ENCODE measurements at regions not wholly inside any gene's neighbourhood (a gene's known extent, or its start where the extent isn't known, plus 50 kb on each side); places are given as distances from the start of the nearest gene placed in this dataset.

- in situ Hi-C loops (cut with MboI; ENCODE audit: low pct_unique_long_range_greater_than_20kb, low sequenced_read_pairs, unreplicated experiment) = no loop called here
- TF ChIP-seq, protein P1, sequence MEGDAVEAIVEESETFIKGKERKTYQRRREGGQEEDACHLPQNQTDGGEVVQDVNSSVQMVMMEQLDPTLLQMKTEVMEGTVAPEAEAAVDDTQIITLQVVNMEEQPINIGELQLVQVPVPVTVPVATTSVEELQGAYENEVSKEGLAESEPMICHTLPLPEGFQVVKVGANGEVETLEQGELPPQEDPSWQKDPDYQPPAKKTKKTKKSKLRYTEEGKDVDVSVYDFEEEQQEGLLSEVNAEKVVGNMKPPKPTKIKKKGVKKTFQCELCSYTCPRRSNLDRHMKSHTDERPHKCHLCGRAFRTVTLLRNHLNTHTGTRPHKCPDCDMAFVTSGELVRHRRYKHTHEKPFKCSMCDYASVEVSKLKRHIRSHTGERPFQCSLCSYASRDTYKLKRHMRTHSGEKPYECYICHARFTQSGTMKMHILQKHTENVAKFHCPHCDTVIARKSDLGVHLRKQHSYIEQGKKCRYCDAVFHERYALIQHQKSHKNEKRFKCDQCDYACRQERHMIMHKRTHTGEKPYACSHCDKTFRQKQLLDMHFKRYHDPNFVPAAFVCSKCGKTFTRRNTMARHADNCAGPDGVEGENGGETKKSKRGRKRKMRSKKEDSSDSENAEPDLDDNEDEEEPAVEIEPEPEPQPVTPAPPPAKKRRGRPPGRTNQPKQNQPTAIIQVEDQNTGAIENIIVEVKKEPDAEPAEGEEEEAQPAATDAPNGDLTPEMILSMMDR (IDR thresholded peaks at IDR 0.05; ENCODE audit: extremely low read depth, insufficient read depth, missing control alignments) = no peak
- DNase-seq (ENCODE audit: low spot score) = no peak
Observed at GRCh38 chr18:55663891-55664290, 75.9 kb upstream of the TCF4 start.

- no peak for DNase-seq (ENCODE audit: low spot score)
- in situ Hi-C loops (cut with MboI; ENCODE audit: low pct_unique_long_range_greater_than_20kb, low sequenced_read_pairs, unreplicated experiment) = no loop called here
- TF ChIP-seq, protein P1 (IDR thresholded peaks at IDR 0.05; ENCODE audit: extremely low read depth, insufficient read depth, missing control alignments) = no peak
Observed at GRCh38 chr18:55658598-55658997, 70.6 kb upstream of the TCF4 start.

- in situ Hi-C loops (cut with MboI; ENCODE audit: low pct_unique_long_range_greater_than_20kb, low sequenced_read_pairs, unreplicated experiment) = no loop called here
- DNase-seq (ENCODE audit: low spot score) = no peak
Observed at GRCh38 chr18:55657572-55658331, 69.8 kb upstream of the TCF4 start.

DNA sequence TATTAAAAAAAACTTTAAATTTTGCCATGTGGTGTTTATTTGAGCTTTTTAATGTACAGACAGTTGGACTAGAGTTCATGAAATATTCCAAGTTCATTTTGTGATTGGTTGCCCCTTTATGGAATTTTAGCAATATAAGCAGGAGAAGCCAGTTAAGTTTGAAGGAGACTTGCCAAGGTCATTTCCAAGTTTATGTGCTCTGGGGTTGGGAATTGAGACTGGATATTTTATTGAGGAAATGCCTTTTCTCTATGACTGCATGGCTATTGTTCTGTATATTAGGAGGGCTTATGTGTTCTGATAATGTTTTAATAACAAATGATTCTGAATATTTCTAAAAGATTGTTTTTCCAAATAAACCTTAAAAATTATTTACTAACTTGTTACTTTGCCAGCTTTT lies 67.0 kb upstream of the TCF4 start:
- in situ Hi-C loops (cut with MboI; ENCODE audit: low pct_unique_long_range_greater_than_20kb, low sequenced_read_pairs, unreplicated experiment) = no loop called here
- no peak for DNase-seq (ENCODE audit: low spot score)
- TF ChIP-seq, protein P1 (IDR thresholded peaks at IDR 0.05; ENCODE audit: extremely low read depth, insufficient read depth, missing control alignments) = no peak

More at GRCh38 chr18:55657572-55658331, 69.8 kb upstream of the TCF4 start:
- TF ChIP-seq, protein P1 (IDR thresholded peaks at IDR 0.05; ENCODE audit: extremely low read depth, insufficient read depth, missing control alignments) = no peak

GRCh38 chr18:55651236-55651635 lies 63.2 kb upstream of the TCF4 start:
- in situ Hi-C loops (cut with MboI; ENCODE audit: low pct_unique_long_range_greater_than_20kb, low sequenced_read_pairs, unreplicated experiment) = no loop called here
- no peak for DNase-seq (ENCODE audit: low spot score)

GRCh38 chr18:55650363-55650870 lies 62.4 kb upstream of the TCF4 start:
- no peak for DNase-seq (ENCODE audit: low spot score)
- in situ Hi-C loops (cut with MboI; ENCODE audit: low pct_unique_long_range_greater_than_20kb, low sequenced_read_pairs, unreplicated experiment) = no loop called here
- TF ChIP-seq, protein P1 (IDR thresholded peaks at IDR 0.05; ENCODE audit: extremely low read depth, insufficient read depth, missing control alignments) = no peak

More at GRCh38 chr18:55651236-55651635, 63.2 kb upstream of the TCF4 start:
- TF ChIP-seq, protein P1 (IDR thresholded peaks at IDR 0.05; ENCODE audit: extremely low read depth, insufficient read depth, missing control alignments) = no peak
